Keratinocyte (primary cell): ENCODE measurements at regions not wholly inside any gene's neighbourhood (a gene's known extent, or its start where the extent isn't known, plus 50 kb on each side); places are given as distances from the start of the nearest gene placed in this dataset.

ENCODE experiments used
- DNase-seq: peaks from one replicate; pipeline ENCODE4 v3.0.0-alpha.2; 2011; ENCODE audit warnings: low read depth, missing footprints, low spot score
- FAIRE-seq: peaks from 2 replicates; lab custom pipeline; 2011; peaks lifted over from hg19 to GRCh38; lab: Jason Lieb, UNC
- H2AFZ ChIP-seq: 2 replicates; pipeline ENCODE4 v1.6.0; 2012; ENCODE audit warnings: low read length, control low read depth, inconsistent platforms; ENCODE audit not compliant: control insufficient read depth
- H3K27ac ChIP-seq: 2 replicates; pipeline ENCODE4 v1.5.1; 2011; ENCODE audit warnings: low read length; ENCODE audit not compliant: control insufficient read depth, insufficient read depth
- H3K27me3 ChIP-seq: 3 replicates; pipeline ENCODE4 v1.6.0; 2011; ENCODE audit warnings: low read length; ENCODE audit not compliant: control insufficient read depth, insufficient read depth; ENCODE audit errors: extremely low read depth
- H3K36me3 ChIP-seq, 2 experiments: 2 replicates in 1 of 2; 3 replicates in 1 of 2; pipeline ENCODE4 v1.5.1; 2011; ENCODE audit warnings: low read length in 2 of 2, mild to moderate bottlenecking in 1 of 2; ENCODE audit not compliant: control insufficient read depth in 2 of 2, insufficient read depth in 2 of 2; ENCODE audit errors: extremely low read depth in 1 of 2
- H3K4me1 ChIP-seq: 3 replicates; pipeline ENCODE4 v1.5.1; 2011; ENCODE audit warnings: low read length; ENCODE audit not compliant: control insufficient read depth, insufficient read depth; ENCODE audit errors: extremely low read depth
- H3K4me2 ChIP-seq: 3 replicates; pipeline ENCODE4 v1.6.0; 2011; ENCODE audit warnings: low read depth, low read length; ENCODE audit not compliant: control insufficient read depth, insufficient read depth; ENCODE audit errors: extremely low read depth
- H3K4me3 ChIP-seq, 3 experiments: fragments of 200-600 bp in 1 of 3; sonication (generic) in 1 of 3; 2 replicates in 2 of 3; 3 replicates in 1 of 3; pipeline ENCODE4 v1.5.1; 2011 to 2016; ENCODE audit warnings: low read length in 3 of 3, mild to moderate bottlenecking in 3 of 3, control low read depth in 2 of 3, inconsistent platforms in 1 of 3, low read depth in 1 of 3, mixed read lengths in 1 of 3, mixed run types in 1 of 3, moderate library complexity in 1 of 3; ENCODE audit not compliant: control insufficient read depth in 2 of 3, insufficient read depth in 2 of 3; ENCODE audit errors: extremely low read depth in 1 of 3
- H3K79me2 ChIP-seq: 2 replicates; pipeline ENCODE4 v1.6.0; 2012; ENCODE audit warnings: low read length; ENCODE audit not compliant: control insufficient read depth, insufficient read depth
- H3K9ac ChIP-seq: 3 replicates; pipeline ENCODE4 v1.6.0; 2011; ENCODE audit warnings: low read length; ENCODE audit not compliant: control insufficient read depth, insufficient read depth; ENCODE audit errors: extremely low read depth
- H3K9me1 ChIP-seq: 3 replicates; pipeline ENCODE4 v1.6.0; 2011; ENCODE audit warnings: low read length; ENCODE audit not compliant: control insufficient read depth, insufficient read depth; ENCODE audit errors: extremely low read depth
- H3K9me3 ChIP-seq: 2 replicates; pipeline ENCODE4 v1.5.1; 2012; ENCODE audit warnings: low read depth, low read length; ENCODE audit not compliant: control insufficient read depth
- H4K20me1 ChIP-seq: 3 replicates; pipeline ENCODE4 v1.6.0; 2011; ENCODE audit warnings: low read length; ENCODE audit not compliant: control insufficient read depth, insufficient read depth; ENCODE audit errors: extremely low read depth
- EZH2 ChIP-seq: IDR thresholded peaks from one replicate; pipeline ENCODE4 v1.6.1; 2012; ENCODE audit warnings: inconsistent platforms, mild to moderate bottlenecking, low read length, moderate library complexity
- dilution Hi-C: fragments of 300-500 bp; cut with MboI; formaldehyde crosslinking; loops from one replicate; pipeline ENCODE4 v1.7.0; 2020; ENCODE audit warnings: low sequenced_read_pairs; ENCODE audit not compliant: extremely low pct_ligation_motif_present
- TF ChIP-seq, protein P1 (sequence below), 3 experiments: IDR thresholded peaks in 1 of 3; conservative IDR thresholded peaks in 1 of 3; optimal IDR thresholded peaks in 1 of 3; 2 replicates in 2 of 3; 3 replicates in 1 of 3; pipeline versions ENCODE3 to v1.5.1; 2011; ENCODE audit warnings: low read length in 3 of 3, mild to moderate bottlenecking in 3 of 3, moderate library complexity in 2 of 3, control low read depth in 1 of 3, inconsistent platforms in 1 of 3; ENCODE audit not compliant: insufficient read depth in 2 of 3; ENCODE audit errors: extremely low read depth in 1 of 3

DNA sequence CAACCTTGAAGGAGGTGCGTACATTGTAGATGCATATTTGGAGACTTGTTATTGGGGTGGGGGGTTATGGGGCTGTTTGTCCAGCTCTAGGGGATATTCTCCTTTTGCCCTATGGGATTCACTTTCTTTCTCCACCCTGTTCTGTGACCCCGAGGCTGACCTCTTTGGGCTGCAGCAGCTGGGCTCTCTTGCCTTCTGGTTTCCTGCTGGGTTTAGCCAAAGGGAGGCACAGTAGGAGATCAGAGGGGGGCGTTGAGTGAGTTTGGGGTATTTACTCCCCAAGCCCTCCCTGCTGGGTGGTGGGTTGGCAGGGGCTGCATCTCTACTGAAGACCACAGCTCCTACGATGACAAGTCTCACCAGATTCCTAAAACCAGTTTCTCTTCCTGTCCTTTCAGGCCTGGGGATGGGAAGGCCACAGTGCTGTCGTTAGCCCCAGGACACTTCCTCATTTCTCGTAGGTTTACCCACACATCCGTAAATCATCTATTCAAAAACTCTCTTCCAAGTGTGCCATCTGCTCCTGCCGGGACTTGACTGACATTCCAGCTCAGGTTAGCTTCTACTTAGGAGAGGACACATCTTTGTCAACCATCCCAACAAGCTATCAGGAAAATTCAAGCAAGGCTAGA, 127.1 kb downstream of the TMEM30B start:
- FAIRE-seq, result peak; percentile 91
- dilution Hi-C loops, result no loop called here
- peak overlapping the region; percentile 59 for H3K4me2 ChIP-seq
- DNase-seq, result no peak
- H3K9ac ChIP-seq, result no peak overlapping the region
- no peaks in the 10 kb centered on the region for H3K27me3 ChIP-seq
- H2AFZ ChIP-seq, result peak overlapping the region; percentile 84
- H3K36me3 ChIP-seq, result no peaks in the 10 kb centered on the region
- no peak overlapping the region for H3K4me3 ChIP-seq
- H4K20me1 ChIP-seq, result no peaks in the 10 kb centered on the region
- H3K9me3 ChIP-seq, result no peaks in the 10 kb centered on the region
- TF ChIP-seq, protein P1, sequence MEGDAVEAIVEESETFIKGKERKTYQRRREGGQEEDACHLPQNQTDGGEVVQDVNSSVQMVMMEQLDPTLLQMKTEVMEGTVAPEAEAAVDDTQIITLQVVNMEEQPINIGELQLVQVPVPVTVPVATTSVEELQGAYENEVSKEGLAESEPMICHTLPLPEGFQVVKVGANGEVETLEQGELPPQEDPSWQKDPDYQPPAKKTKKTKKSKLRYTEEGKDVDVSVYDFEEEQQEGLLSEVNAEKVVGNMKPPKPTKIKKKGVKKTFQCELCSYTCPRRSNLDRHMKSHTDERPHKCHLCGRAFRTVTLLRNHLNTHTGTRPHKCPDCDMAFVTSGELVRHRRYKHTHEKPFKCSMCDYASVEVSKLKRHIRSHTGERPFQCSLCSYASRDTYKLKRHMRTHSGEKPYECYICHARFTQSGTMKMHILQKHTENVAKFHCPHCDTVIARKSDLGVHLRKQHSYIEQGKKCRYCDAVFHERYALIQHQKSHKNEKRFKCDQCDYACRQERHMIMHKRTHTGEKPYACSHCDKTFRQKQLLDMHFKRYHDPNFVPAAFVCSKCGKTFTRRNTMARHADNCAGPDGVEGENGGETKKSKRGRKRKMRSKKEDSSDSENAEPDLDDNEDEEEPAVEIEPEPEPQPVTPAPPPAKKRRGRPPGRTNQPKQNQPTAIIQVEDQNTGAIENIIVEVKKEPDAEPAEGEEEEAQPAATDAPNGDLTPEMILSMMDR (optimal IDR thresholded peaks at IDR 0.05 in 1 of 3, IDR thresholded peaks at IDR 0.05 in 1 of 3, conservative IDR thresholded peaks at IDR 0.05 in 1 of 3; ENCODE audit: extremely low read depth in 1 of 3, insufficient read depth in 2 of 3, low read length in 3 of 3), result no peak
- TF ChIP-seq EZH2, result no peak
- H3K27ac ChIP-seq, result peak overlapping the region; percentile 20
- H3K79me2 ChIP-seq, result no peaks in the 10 kb centered on the region
- no peaks in the 10 kb centered on the region for H3K9me1 ChIP-seq
- peaks cover 23% of the 10 kb centered on the region for H3K4me1 ChIP-seq

GRCh38 chr14:61153431-61153830, 127.7 kb downstream of the TMEM30B start:
- H2AFZ ChIP-seq, result peak overlapping the region; percentile 56
- H3K27ac ChIP-seq, result no peak overlapping the region
- H4K20me1 ChIP-seq, result no peaks in the 10 kb centered on the region
- peaks cover 23% of the 10 kb centered on the region for H3K4me1 ChIP-seq
- DNase-seq (no peak), FAIRE-seq (no peak)
- TF ChIP-seq EZH2, result no peak
- TF ChIP-seq, protein P1 (optimal IDR thresholded peaks at IDR 0.05 in 1 of 3, IDR thresholded peaks at IDR 0.05 in 1 of 3, conservative IDR thresholded peaks at IDR 0.05 in 1 of 3; ENCODE audit: extremely low read depth in 1 of 3, insufficient read depth in 2 of 3, low read length in 3 of 3), result no peak
- peak overlapping the region; percentile 59 for H3K4me2 ChIP-seq
- no peaks in the 10 kb centered on the region for H3K79me2 ChIP-seq
- H3K9ac ChIP-seq, result no peak overlapping the region
- no peaks in the 10 kb centered on the region for H3K27me3 ChIP-seq
- H3K4me3 ChIP-seq, result no peak overlapping the region
- H3K9me1 ChIP-seq, result no peaks in the 10 kb centered on the region
- no peaks in the 10 kb centered on the region for H3K9me3 ChIP-seq
- no peaks in the 10 kb centered on the region for H3K36me3 ChIP-seq
- dilution Hi-C loops, result no loop called here
